ENCODE measurements at regions not wholly inside any gene's neighbourhood (a gene's known extent, or its start where the extent isn't known, plus 50 kb on each side); places are given as distances from the start of the nearest gene placed in this dataset.

DNA sequence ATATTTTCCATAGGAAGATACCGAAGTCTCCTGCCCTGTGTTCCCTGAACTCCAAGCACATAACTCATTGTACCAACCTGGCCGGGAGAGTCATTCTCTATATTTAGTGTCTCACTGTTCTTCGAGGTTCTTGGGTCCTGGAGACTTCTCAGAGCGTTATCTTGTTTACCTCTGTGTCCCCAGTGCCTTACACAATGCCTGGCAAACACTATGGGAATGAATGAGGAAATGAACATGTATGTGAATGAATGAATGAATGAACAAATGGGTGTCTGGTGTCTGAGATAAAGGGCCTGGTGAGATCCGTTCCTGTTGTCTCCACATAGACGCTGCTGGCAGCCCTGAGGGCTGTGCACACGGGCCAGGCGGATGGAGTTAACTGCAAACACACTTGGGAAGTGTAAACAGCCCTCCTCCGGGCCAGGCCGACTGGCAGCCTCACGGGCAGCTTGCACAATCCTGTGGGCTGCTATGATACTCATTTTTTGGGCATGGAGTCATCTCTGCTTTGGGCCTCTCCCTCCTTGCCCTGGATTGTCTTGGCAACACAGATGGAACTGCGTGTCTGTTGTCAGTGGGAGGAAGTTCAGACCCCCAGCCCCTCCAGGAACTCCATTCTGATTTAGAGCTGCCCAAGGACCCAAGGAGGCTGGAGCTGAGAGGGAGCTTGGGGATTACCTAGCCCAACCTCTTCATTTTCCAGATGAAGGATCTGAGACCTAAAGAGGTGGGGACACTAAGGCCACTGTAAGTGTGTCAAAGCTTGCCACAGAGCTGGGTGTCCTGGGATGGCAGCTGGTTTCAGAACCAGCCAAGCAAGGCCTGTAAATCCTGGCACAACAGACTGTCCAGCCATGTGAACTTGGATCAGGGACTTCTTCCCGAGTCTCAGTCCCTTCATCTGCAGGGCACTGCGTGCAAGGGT, 124.4 kb downstream of the INHBB start (continued):
- no peak for TF ChIP-seq ZNF530 (CRISPR knock-in tag; IDR thresholded peaks at IDR 0.05; ENCODE audit: low read depth)
- no peak for TF ChIP-seq ZNF382 (CRISPR knock-in tag; IDR thresholded peaks at IDR 0.05; ENCODE audit: borderline replicate concordance)
- TF ChIP-seq SP1 (IDR thresholded peaks at IDR 0.05), result no peak
- TF ChIP-seq SP1 (CRISPR knock-in tag; IDR thresholded peaks at IDR 0.05), result no peak
- TF ChIP-seq, protein P1, sequence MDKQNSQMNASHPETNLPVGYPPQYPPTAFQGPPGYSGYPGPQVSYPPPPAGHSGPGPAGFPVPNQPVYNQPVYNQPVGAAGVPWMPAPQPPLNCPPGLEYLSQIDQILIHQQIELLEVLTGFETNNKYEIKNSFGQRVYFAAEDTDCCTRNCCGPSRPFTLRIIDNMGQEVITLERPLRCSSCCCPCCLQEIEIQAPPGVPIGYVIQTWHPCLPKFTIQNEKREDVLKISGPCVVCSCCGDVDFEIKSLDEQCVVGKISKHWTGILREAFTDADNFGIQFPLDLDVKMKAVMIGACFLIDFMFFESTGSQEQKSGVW (CRISPR knock-in tag; IDR thresholded peaks at IDR 0.05; ENCODE audit: borderline replicate concordance), result no peak
- no peak for TF ChIP-seq SRSF4 (IDR thresholded peaks at IDR 0.05; ENCODE audit: low read depth, low read length, poor library complexity, severe bottlenecking)
- no peak for TF ChIP-seq WIZ (CRISPR knock-in tag; IDR thresholded peaks at IDR 0.05)
- TF ChIP-seq FOSL2 (CRISPR knock-in tag; IDR thresholded peaks at IDR 0.05), result peak; percentile 96
- TF ChIP-seq ZNF761 (CRISPR knock-in tag; conservative IDR thresholded peaks at IDR 0.05), result peak; percentile 90; the same call in 1 of the 2 replicates
- TF ChIP-seq SALL2 (CRISPR knock-in tag; IDR thresholded peaks at IDR 0.05), result 0 out of 2 replicates have a peak, but pooled peaks have one; percentile 35
- TF ChIP-seq ZNF879 (CRISPR knock-in tag; IDR thresholded peaks at IDR 0.05), result no peak
- TF ChIP-seq KLF16 (CRISPR knock-in tag; IDR thresholded peaks at IDR 0.05), result peak in 1 of 2 experiments; percentile 62; a peak in 1 of 4 replicates
- TF ChIP-seq ZNF607 (CRISPR knock-in tag; IDR thresholded peaks at IDR 0.05; ENCODE audit: borderline replicate concordance), result peak; percentile 79; the same call in 1 of the 2 replicates
- TF ChIP-seq HOXD1 (CRISPR knock-in tag; IDR thresholded peaks at IDR 0.05), result peak; percentile 77; the same call in 1 of the 2 replicates
- TF ChIP-seq ZNF180 (CRISPR knock-in tag; IDR thresholded peaks at IDR 0.05; ENCODE audit: borderline replicate concordance, low read depth), result no peak
- no peak for TF ChIP-seq ZNF550 (CRISPR knock-in tag; IDR thresholded peaks at IDR 0.05; ENCODE audit: borderline replicate concordance)
- TF ChIP-seq KLF9 (CRISPR knock-in tag; IDR thresholded peaks at IDR 0.05; ENCODE audit: low read depth), result no peak
- TF ChIP-seq, protein P2, sequence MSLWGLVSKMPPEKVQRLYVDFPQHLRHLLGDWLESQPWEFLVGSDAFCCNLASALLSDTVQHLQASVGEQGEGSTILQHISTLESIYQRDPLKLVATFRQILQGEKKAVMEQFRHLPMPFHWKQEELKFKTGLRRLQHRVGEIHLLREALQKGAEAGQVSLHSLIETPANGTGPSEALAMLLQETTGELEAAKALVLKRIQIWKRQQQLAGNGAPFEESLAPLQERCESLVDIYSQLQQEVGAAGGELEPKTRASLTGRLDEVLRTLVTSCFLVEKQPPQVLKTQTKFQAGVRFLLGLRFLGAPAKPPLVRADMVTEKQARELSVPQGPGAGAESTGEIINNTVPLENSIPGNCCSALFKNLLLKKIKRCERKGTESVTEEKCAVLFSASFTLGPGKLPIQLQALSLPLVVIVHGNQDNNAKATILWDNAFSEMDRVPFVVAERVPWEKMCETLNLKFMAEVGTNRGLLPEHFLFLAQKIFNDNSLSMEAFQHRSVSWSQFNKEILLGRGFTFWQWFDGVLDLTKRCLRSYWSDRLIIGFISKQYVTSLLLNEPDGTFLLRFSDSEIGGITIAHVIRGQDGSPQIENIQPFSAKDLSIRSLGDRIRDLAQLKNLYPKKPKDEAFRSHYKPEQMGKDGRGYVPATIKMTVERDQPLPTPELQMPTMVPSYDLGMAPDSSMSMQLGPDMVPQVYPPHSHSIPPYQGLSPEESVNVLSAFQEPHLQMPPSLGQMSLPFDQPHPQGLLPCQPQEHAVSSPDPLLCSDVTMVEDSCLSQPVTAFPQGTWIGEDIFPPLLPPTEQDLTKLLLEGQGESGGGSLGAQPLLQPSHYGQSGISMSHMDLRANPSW (CRISPR knock-in tag; IDR thresholded peaks at IDR 0.05; ENCODE audit: borderline replicate concordance), result 0 out of 2 replicates have a peak, but pooled peaks have one; percentile 36
- no peak; the same call in 1 of the 2 replicates for TF ChIP-seq ZNF747 (CRISPR knock-in tag; IDR thresholded peaks at IDR 0.05; ENCODE audit: borderline replicate concordance)
- peak; percentile 83 for TF ChIP-seq ARNTL (CRISPR knock-in tag; IDR thresholded peaks at IDR 0.05)
- TF ChIP-seq MEF2D (CRISPR knock-in tag; IDR thresholded peaks at IDR 0.05), result peak; percentile 79
- TF ChIP-seq, protein P3, sequence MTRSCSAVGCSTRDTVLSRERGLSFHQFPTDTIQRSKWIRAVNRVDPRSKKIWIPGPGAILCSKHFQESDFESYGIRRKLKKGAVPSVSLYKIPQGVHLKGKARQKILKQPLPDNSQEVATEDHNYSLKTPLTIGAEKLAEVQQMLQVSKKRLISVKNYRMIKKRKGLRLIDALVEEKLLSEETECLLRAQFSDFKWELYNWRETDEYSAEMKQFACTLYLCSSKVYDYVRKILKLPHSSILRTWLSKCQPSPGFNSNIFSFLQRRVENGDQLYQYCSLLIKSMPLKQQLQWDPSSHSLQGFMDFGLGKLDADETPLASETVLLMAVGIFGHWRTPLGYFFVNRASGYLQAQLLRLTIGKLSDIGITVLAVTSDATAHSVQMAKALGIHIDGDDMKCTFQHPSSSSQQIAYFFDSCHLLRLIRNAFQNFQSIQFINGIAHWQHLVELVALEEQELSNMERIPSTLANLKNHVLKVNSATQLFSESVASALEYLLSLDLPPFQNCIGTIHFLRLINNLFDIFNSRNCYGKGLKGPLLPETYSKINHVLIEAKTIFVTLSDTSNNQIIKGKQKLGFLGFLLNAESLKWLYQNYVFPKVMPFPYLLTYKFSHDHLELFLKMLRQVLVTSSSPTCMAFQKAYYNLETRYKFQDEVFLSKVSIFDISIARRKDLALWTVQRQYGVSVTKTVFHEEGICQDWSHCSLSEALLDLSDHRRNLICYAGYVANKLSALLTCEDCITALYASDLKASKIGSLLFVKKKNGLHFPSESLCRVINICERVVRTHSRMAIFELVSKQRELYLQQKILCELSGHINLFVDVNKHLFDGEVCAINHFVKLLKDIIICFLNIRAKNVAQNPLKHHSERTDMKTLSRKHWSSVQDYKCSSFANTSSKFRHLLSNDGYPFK (CRISPR knock-in tag; IDR thresholded peaks at IDR 0.05; ENCODE audit: borderline replicate concordance), result peak; percentile 53; the same call in 1 of the 2 replicates
